K562 (cell line): ENCODE measurements at regions not wholly inside any gene's neighbourhood (a gene's known extent, or its start where the extent isn't known, plus 50 kb on each side); places are given as distances from the start of the nearest gene placed in this dataset.

ENCODE experiments used
- ATAC-seq: fragments of 200-7000 bp; cut with Tn5 transposase; 3 replicates; pipeline ENCODE4 v1.9.1; 2020; ENCODE audit warnings: moderate library complexity
- BruUV-seq: library from RNA; stranded (reverse); fragments of 400-500 nt; replicated peaks from 2 replicates; lab custom pipeline; 2021; lab: Mats Ljungman, UMichigan
- CTCF ChIA-PET: fragments of 300-600 bp; formaldehyde crosslinking; extraction: SDS; loops from one replicate; lab custom pipeline; 2021; ENCODE audit warnings: low intra/inter-chr PET ratio; lab: Yijun Ruan, JAX
- POLR2A ChIA-PET: fragments of 300-600, 350-650 bp; sonication (Branson Sonifier 250); formaldehyde crosslinking; extraction: SDS; loops from one replicate; lab custom pipeline; 2021; ENCODE audit warnings: antibody characterized with exemption, inconsistent platforms; lab: Yijun Ruan, JAX
- DNase-seq, 4 experiments: peaks; one replicate each; pipeline versions ENCODE4 v3.0.0 to v3.0.0-alpha.2; 2011 to 2018; ENCODE audit warnings: low spot score in 3 of 4, mixed read lengths in 3 of 4; ENCODE audit errors: extremely low read depth in 1 of 4
- FAIRE-seq: peaks from 2 replicates; lab custom pipeline; 2011; peaks lifted over from hg19 to GRCh38; lab: Jason Lieb, UNC
- H2AFZ ChIP-seq: 2 replicates; pipeline ENCODE4 v1.6.0; 2011; ENCODE audit warnings: low read depth, low read length, control low read depth, inconsistent platforms
- H3K27ac ChIP-seq: fragments of 200-600 bp; 3 replicates; pipeline ENCODE4 v1.8.0; 2011; ENCODE audit warnings: low read depth, mild to moderate bottlenecking, control low read depth, inconsistent platforms, low read length, moderate library complexity, mixed read lengths; ENCODE audit errors: extremely low read depth
- H3K27me3 ChIP-seq, 2 experiments: fragments of 300-600 bp in 1 of 2; 2 replicates in 1 of 2; 3 replicates in 1 of 2; pipeline versions ENCODE4 v1.6.0 to v1.8.0; 2011; ENCODE audit warnings: inconsistent platforms in 2 of 2, low read length in 2 of 2, mild to moderate bottlenecking in 1 of 2, mixed read lengths in 1 of 2, moderate library complexity in 1 of 2; ENCODE audit not compliant: control insufficient read depth in 2 of 2, insufficient read depth in 2 of 2
- H3K36me3 ChIP-seq: fragments of 300-600 bp; 3 replicates; pipeline ENCODE4 v1.8.0; 2011; ENCODE audit warnings: mild to moderate bottlenecking, low read length, inconsistent platforms; ENCODE audit not compliant: control insufficient read depth, insufficient read depth
- H3K4me1 ChIP-seq, 2 experiments: fragments of 200-600 bp in 1 of 2; replicated peaks in 1 of 2; 2 replicates in 1 of 2; 3 replicates in 1 of 2; pipeline versions ENCODE4 v1.5.1 to v1.8.0; 2011; ENCODE audit warnings: inconsistent platforms in 2 of 2, low read length in 2 of 2, mild to moderate bottlenecking in 1 of 2, mixed read lengths in 1 of 2, moderate library complexity in 1 of 2; ENCODE audit not compliant: control insufficient read depth in 2 of 2, insufficient read depth in 2 of 2
- H3K4me2 ChIP-seq: 2 replicates; pipeline ENCODE4 v1.6.1; 2011; ENCODE audit warnings: low read length, control low read depth, inconsistent platforms, mixed read lengths; ENCODE audit not compliant: insufficient read depth
- H3K4me3 ChIP-seq: fragments of 200-600 bp; sonication (generic), shearing (Covaris generic); 2 replicates; pipeline ENCODE4 v1.5.1; 2016; ENCODE audit warnings: control low read depth, inconsistent platforms
- H3K79me2 ChIP-seq: fragments of 200-600 bp; 3 replicates; pipeline ENCODE4 v1.8.0; 2011; ENCODE audit warnings: low read length, inconsistent platforms; ENCODE audit not compliant: control insufficient read depth, insufficient read depth
- H3K9ac ChIP-seq, 2 experiments: 2 replicates each; pipeline versions ENCODE4 v1.6.0 to v1.6.1; 2011; ENCODE audit warnings: low read depth in 2 of 2, low read length in 2 of 2, control low read depth in 1 of 2, inconsistent platforms in 1 of 2, mild to moderate bottlenecking in 1 of 2, mixed read lengths in 1 of 2; ENCODE audit not compliant: insufficient read depth in 1 of 2
- H3K9me1 ChIP-seq: one replicate; pipeline ENCODE4 v1.6.0; 2011; ENCODE audit warnings: inconsistent platforms, mild to moderate bottlenecking, low read length, moderate library complexity; ENCODE audit not compliant: control insufficient read depth, insufficient read depth
- H3K9me3 ChIP-seq: replicated peaks from 2 replicates; pipeline ENCODE4 v1.5.1; 2011; ENCODE audit warnings: low read depth, low read length, inconsistent platforms; ENCODE audit not compliant: control insufficient read depth, insufficient read depth
- H4K20me1 ChIP-seq: replicated peaks from 2 replicates; pipeline ENCODE4 v1.6.1; 2011; ENCODE audit warnings: low read length, inconsistent platforms, mixed read lengths; ENCODE audit not compliant: control insufficient read depth, insufficient read depth
- CBX3 ChIP-seq, 2 experiments: IDR thresholded peaks; 1 replicate in 1 of 2; 2 replicates in 1 of 2; pipeline ENCODE4 v1.6.1; 2012; ENCODE audit warnings: inconsistent platforms in 2 of 2, low read length in 2 of 2, borderline replicate concordance in 1 of 2, control low read depth in 1 of 2
- CCAR2 ChIP-seq: fragments of 200-400 bp; formaldehyde crosslinking; IDR thresholded peaks from 2 replicates; pipeline ENCODE4 v1.6.1; 2017; ENCODE audit warnings: mild to moderate bottlenecking, low read depth, low read length
- CSDE1 ChIP-seq, 2 experiments: fragments of 450-650 bp; IDR thresholded peaks; 2 replicates each; pipeline ENCODE4 v1.6.1; 2016; ENCODE audit warnings: mild to moderate bottlenecking in 1 of 2
- DNMT1 ChIP-seq: fragments of 450-650 bp; IDR thresholded peaks from 2 replicates; pipeline ENCODE4 v1.6.1; 2016; ENCODE audit warnings: antibody characterized with exemption, mild to moderate bottlenecking
- DPF2 ChIP-seq: fragments of 450-650 bp; IDR thresholded peaks from 2 replicates; pipeline ENCODE4 v1.6.1; 2016
- POLR3A ChIP-seq: IDR thresholded peaks from 2 replicates; pipeline ENCODE4 v1.6.1; 2011; ENCODE audit warnings: borderline replicate concordance, mild to moderate bottlenecking, moderate library complexity; ENCODE audit not compliant: insufficient read length, insufficient read depth; ENCODE audit errors: extremely low read depth
- PTRF ChIP-seq: fragments of 450-650 bp; IDR thresholded peaks from 2 replicates; pipeline ENCODE4 v1.6.1; 2016; ENCODE audit warnings: mild to moderate bottlenecking, missing genetic modification characterization, missing compliant biosample characterization
- RAD21 ChIP-seq, 2 experiments: fragments of 250-450 bp in 1 of 2; fragments of 450-650 bp in 1 of 2; sonication (Bioruptor Pico) in 1 of 2; formaldehyde crosslinking in 1 of 2; IDR thresholded peaks in 1 of 2; conservative IDR thresholded peaks in 1 of 2; 2 replicates each; pipeline versions ENCODE4 v1.4.0 to v1.8.0; 2020 to 2022; ENCODE audit warnings: mild to moderate bottlenecking in 2 of 2, moderate library complexity in 1 of 2
- STAT5B ChIP-seq: fragments of 250-450 bp; sonication (Bioruptor Pico); IDR thresholded peaks from 2 replicates; pipeline ENCODE4 v1.8.0; 2021; ENCODE audit warnings: mild to moderate bottlenecking, inconsistent platforms
- THRAP3 ChIP-seq: fragments of 450-650 bp; IDR thresholded peaks from 2 replicates; pipeline ENCODE4 v1.6.1; 2016; ENCODE audit warnings: mild to moderate bottlenecking, inconsistent platforms, borderline replicate concordance
- VEZF1 ChIP-seq: fragments of 200-800 bp; sonication (Bioruptor generic); IDR thresholded peaks from 2 replicates; pipeline ENCODE4 v1.6.1; 2017; ENCODE audit warnings: missing genetic modification characterization, missing compliant biosample characterization
- ZNF121 ChIP-seq: sonication (generic); formaldehyde crosslinking; conservative IDR thresholded peaks from 2 replicates; pipeline ENCODE4 v1.8.0; 2022; ENCODE audit warnings: missing genetic modification reagents
- ZNF253 ChIP-seq: fragments of 250-450 bp; sonication (Bioruptor Pico); conservative IDR thresholded peaks from 2 replicates; pipeline ENCODE4 v1.6.1; 2021; ENCODE audit warnings: mild to moderate bottlenecking
- ZNF354B ChIP-seq: fragments of 250-450 bp; sonication (Bioruptor Pico); IDR thresholded peaks from 2 replicates; pipeline ENCODE4 v1.4.0; 2020
- ZNF695 ChIP-seq: fragments of 450-650 bp; formaldehyde crosslinking; IDR thresholded peaks from 2 replicates; pipeline ENCODE4 v1.4.0; 2020; ENCODE audit warnings: mild to moderate bottlenecking, moderate library complexity
- WGBS: fragments of 100-300 bp; shearing (Covaris generic); methylation state at CpG from one replicate; pipeline ENCODE4 v1.1.6; 2016; ENCODE audit warnings: low coverage, mixed read lengths; ENCODE audit not compliant: insufficient coverage; ENCODE audit errors: missing lambda C conversion rate; 5-methylcytosine and 5-hydroxymethylcytosine counted together
- in situ Hi-C: fragments of 300-500 bp; cut with MboI; formaldehyde crosslinking; loops from 4 replicates; pipeline ENCODE4 v1.15.0; 2018; ENCODE audit warnings: inconsistent platforms, mixed read lengths
- intact Hi-C: fragments of 100-400 bp; cut with micrococcal nuclease; formaldehyde crosslinking; loops from 2 replicates; pipeline ENCODE4 v1.14.2; 2022
- TF ChIP-seq, protein P1 (sequence below): fragments of 250-450 bp; sonication (Bioruptor Pico); IDR thresholded peaks from 2 replicates; pipeline ENCODE4 v1.5.1; 2021; ENCODE audit warnings: mild to moderate bottlenecking

- no peak overlapping the region for H3K4me2 ChIP-seq
- no peaks in the 10 kb centered on the region for H3K9me3 ChIP-seq
- in situ Hi-C loops (no loop called here), intact Hi-C loops (no loop called here)
- no peak overlapping the region for H3K27ac ChIP-seq
- H3K9me1 ChIP-seq: no peaks in the 10 kb centered on the region
- H3K4me3 ChIP-seq: no peak overlapping the region
- FAIRE-seq (no peak), DNase-seq (peak in 1 of 4 experiments; percentile 3), ATAC-seq (no peak)
- H4K20me1 ChIP-seq: no peaks in the 10 kb centered on the region
- WGBS: 2% methylated on average over 3 of the region's 3 CpGs
- no peaks in the 10 kb centered on the region for H3K36me3 ChIP-seq
- no peak overlapping the region for H2AFZ ChIP-seq
- no peak overlapping the region for H3K9ac ChIP-seq
- H3K27me3 ChIP-seq: no peaks in the 10 kb centered on the region
- TF ChIP-seq RAD21 (CRISPR knock-in tag; conservative IDR thresholded peaks at IDR 0.05 in 1 of 2, IDR thresholded peaks at IDR 0.05 in 1 of 2) (peak in 1 of 2 experiments; percentile 29; a peak in 3 of 4 replicates), VEZF1 (CRISPR knock-in tag) (no peak)
- BruUV-seq: no TSS peak
- ChIA-PET POLR2A (no interaction called here), CTCF (no interaction called here)
- H3K79me2 ChIP-seq: no peaks in the 10 kb centered on the region
- H3K4me1 ChIP-seq: no peaks in the 10 kb centered on the region
Measured at GRCh38 chr11:37449146-37449545, 851.1 kb upstream of the RAG2 start.

- no peak for ATAC-seq
- no peaks in the 10 kb centered on the region for H3K4me1 ChIP-seq
- no peak for DNase-seq
- no peaks in the 10 kb centered on the region for H3K36me3 ChIP-seq
- no peaks in the 10 kb centered on the region for H3K27me3 ChIP-seq
- no peak overlapping the region for H2AFZ ChIP-seq
- H3K4me3 ChIP-seq: no peak overlapping the region
- no peaks in the 10 kb centered on the region for H3K9me3 ChIP-seq
- ChIA-PET POLR2A (no interaction called here), CTCF (no interaction called here)
- H4K20me1 ChIP-seq: no peaks in the 10 kb centered on the region
- no peak overlapping the region for H3K27ac ChIP-seq
- BruUV-seq: no TSS peak
- in situ Hi-C loops: no loop called here
- H3K4me2 ChIP-seq: no peak overlapping the region
- 0% methylated on average over 1 of the region's 1 CpG for WGBS
- intact Hi-C loops: no loop called here
- no peak for FAIRE-seq
- H3K9ac ChIP-seq: no peak overlapping the region
- no peaks in the 10 kb centered on the region for H3K9me1 ChIP-seq
- no peaks in the 10 kb centered on the region for H3K79me2 ChIP-seq
- TF ChIP-seq DPF2: no peak
- TF ChIP-seq ZNF253 (CRISPR knock-in tag): no peak
- TF ChIP-seq CSDE1 (IDR thresholded peaks at IDR 0.05): no peak
- TF ChIP-seq ZNF354B: no peak
- TF ChIP-seq CBX3 (IDR thresholded peaks at IDR 0.05; ENCODE audit: borderline replicate concordance in 1 of 2, low read length in 2 of 2): no peak
- TF ChIP-seq, protein P1, sequence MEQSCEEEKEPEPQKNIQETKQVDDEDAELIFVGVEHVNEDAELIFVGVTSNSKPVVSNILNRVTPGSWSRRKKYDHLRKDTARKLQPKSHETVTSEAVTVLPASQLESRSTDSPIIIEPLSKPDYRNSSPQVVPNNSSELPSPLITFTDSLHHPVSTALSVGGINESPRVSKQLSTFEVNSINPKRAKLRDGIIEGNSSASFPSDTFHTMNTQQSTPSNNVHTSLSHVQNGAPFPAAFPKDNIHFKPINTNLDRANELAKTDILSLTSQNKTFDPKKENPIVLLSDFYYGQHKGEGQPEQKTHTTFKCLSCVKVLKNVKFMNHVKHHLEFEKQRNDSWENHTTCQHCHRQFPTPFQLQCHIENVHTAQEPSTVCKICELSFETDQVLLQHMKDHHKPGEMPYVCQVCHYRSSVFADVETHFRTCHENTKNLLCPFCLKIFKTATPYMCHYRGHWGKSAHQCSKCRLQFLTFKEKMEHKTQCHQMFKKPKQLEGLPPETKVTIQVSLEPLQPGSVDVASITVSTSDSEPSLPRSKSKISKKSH (CRISPR knock-in tag): no peak
- TF ChIP-seq POLR3A: no peak
- TF ChIP-seq DNMT1: no peak
- TF ChIP-seq STAT5B (CRISPR knock-in tag): no peak
- TF ChIP-seq CCAR2: no peak
- no peak for TF ChIP-seq ZNF695 (CRISPR knock-in tag)
- TF ChIP-seq THRAP3: no peak
- no peak for TF ChIP-seq ZNF121 (CRISPR knock-in tag)
- TF ChIP-seq PTRF (tag): no peak
Measured at GRCh38 chr11:37442576-37442975, 844.5 kb upstream of the RAG2 start.
